Heart left ventricle (tissue), 13 donors: ENCODE measurements at regions not wholly inside any gene's neighbourhood (a gene's known extent, or its start where the extent isn't known, plus 50 kb on each side); places are given as distances from the start of the nearest gene placed in this dataset.

ENCODE experiments used
- POLR2A ChIP-seq, 2 donors: fragments of 450-650 bp; IDR thresholded peaks; one replicate each; pipeline ENCODE4 v1.6.1; 2017; ENCODE audit warnings: antibody characterized with exemption in 2 of 2, mild to moderate bottlenecking in 2 of 2, moderate library complexity in 2 of 2
- TF ChIP-seq, protein P1 (sequence below), 12 donors: fragments of 200-600 bp; sonication (generic) in 4 of 12; IDR thresholded peaks; one replicate each; pipeline versions ENCODE4 v1.5.0 to v1.8.0; 2018 to 2022; ENCODE audit warnings: antibody characterized with exemption in 12 of 12, mild to moderate bottlenecking in 5 of 12
- donor health status: ischemic (EF 13 %, LVEDD 7.1; RV severe dilation, severe dysfunction).
- donor health status: DM: no; HTN: yes; CAD: no.
- donor health status: DM: no; HTN: no; CAD: no.
- donor health status: ischemic (EF 25% LVEDD 6.9; RV normal size, moderate dysfunction).
- donor health status: ischemic (EF 25% LVEDD 5.7; RV mildly dilated, moderate dysfunction).
- donor health status: ischemic (EF 35%, LVEDD 5.7; RV mildly dilated, moderate dysfunction).
- donor health status: nonischemic (EF 11% LVEDD 7.7; RV severe dilation, severe dysfunction).
- donor health status: DM: yes; HTN: yes; CAD: no.
- donor health status: PGD.
- donor health status: ischemic (EF 29% LVEDD 5.4; RV normal size, mild dysfunction).
- donor health status: nonischemic (EF 23%, LVEDD 6.1; RV moderate dilation, normal function).

DNA sequence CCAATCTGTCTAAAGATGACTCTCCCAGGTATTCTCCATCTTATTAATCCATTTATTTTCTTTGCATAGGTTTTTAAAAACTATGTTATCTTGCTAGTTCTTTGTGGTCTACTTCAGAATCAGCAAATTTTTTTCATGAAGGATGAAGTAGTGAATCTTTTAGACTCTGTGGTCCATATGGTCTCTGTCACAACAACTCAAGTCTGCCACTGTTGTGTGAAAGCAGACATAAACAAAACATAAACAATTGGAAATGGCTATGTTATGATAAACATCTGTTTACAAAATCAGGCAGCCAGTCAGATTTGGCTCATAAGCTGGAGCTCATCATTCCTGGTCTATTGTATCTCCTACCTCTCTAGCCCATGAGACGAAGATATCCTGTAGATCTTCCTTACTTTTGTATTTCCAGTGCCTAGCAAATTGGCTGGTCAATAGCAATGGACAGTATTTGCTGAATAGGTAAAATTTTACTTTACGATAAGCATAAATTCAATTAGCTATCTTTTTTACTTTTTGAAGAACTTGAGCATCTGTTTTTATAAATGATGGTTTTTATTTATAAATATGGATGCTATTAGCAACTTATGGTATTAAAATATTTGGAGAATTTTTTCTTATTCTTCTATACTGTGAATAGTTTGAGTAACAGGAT, 104.6 kb upstream of the SGCE start:
- no peak for TF ChIP-seq POLR2A (IDR thresholded peaks at IDR 0.05)
- TF ChIP-seq, protein P1, sequence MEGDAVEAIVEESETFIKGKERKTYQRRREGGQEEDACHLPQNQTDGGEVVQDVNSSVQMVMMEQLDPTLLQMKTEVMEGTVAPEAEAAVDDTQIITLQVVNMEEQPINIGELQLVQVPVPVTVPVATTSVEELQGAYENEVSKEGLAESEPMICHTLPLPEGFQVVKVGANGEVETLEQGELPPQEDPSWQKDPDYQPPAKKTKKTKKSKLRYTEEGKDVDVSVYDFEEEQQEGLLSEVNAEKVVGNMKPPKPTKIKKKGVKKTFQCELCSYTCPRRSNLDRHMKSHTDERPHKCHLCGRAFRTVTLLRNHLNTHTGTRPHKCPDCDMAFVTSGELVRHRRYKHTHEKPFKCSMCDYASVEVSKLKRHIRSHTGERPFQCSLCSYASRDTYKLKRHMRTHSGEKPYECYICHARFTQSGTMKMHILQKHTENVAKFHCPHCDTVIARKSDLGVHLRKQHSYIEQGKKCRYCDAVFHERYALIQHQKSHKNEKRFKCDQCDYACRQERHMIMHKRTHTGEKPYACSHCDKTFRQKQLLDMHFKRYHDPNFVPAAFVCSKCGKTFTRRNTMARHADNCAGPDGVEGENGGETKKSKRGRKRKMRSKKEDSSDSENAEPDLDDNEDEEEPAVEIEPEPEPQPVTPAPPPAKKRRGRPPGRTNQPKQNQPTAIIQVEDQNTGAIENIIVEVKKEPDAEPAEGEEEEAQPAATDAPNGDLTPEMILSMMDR (IDR thresholded peaks at IDR 0.05): no peak
